Myocyte (in vitro differentiated cells): ENCODE measurements at regions not wholly inside any gene's neighbourhood (a gene's known extent, or its start where the extent isn't known, plus 50 kb on each side); places are given as distances from the start of the nearest gene placed in this dataset.

Experiments
- DNase-seq: peaks from one replicate; pipeline ENCODE4 v3.0.0-alpha.2; 2012; ENCODE audit warnings: low read depth

GRCh38 chr9:108374626-108375025 lies 481.2 kb downstream of the ACTL7B start:
- no peak for DNase-seq

GRCh38 chr9:108367188-108367587 lies 488.6 kb downstream of the ACTL7B start:
- no peak for DNase-seq

GRCh38 chr9:108363311-108363710 lies 492.5 kb downstream of the ACTL7B start:
- DNase-seq = peak; percentile 77

GRCh38 chr9:108360304-108360703 lies 495.5 kb downstream of the ACTL7B start:
- DNase-seq = no peak

GRCh38 chr9:108356806-108357205 lies 499.0 kb downstream of the ACTL7B start:
- DNase-seq = no peak

- DNase-seq = no peak
Observed at GRCh38 chr9:108351571-108351970, 504.2 kb downstream of the ACTL7B start.

GRCh38 chr9:108347463-108348188 lies 508.2 kb downstream of the ACTL7B start:
- DNase-seq = no peak

GRCh38 chr9:108345826-108346225 lies 510.0 kb downstream of the ACTL7B start:
- no peak for DNase-seq

GRCh38 chr9:108339251-108339650 lies 516.5 kb downstream of the ACTL7B start:
- no peak for DNase-seq

- DNase-seq = no peak
Observed at GRCh38 chr9:108336575-108336974, 519.2 kb downstream of the ACTL7B start.

- no peak for DNase-seq
Observed at GRCh38 chr9:108333530-108333983, 522.2 kb downstream of the ACTL7B start.

- no peak for DNase-seq
Observed at GRCh38 chr9:108331596-108331995, 524.2 kb downstream of the ACTL7B start.

GRCh38 chr9:108325406-108325805 lies 530.4 kb downstream of the ACTL7B start:
- DNase-seq = no peak

GRCh38 chr9:108323615-108324014 lies 532.2 kb downstream of the ACTL7B start:
- no peak for DNase-seq

GRCh38 chr9:108322326-108323098 lies 533.3 kb downstream of the ACTL7B start:
- peak; percentile 25 for DNase-seq

GRCh38 chr9:108316630-108317029 lies 539.2 kb downstream of the ACTL7B start:
- DNase-seq = no peak

GRCh38 chr9:108316066-108316465 lies 539.7 kb downstream of the ACTL7B start:
- DNase-seq = no peak

GRCh38 chr9:108311745-108312144 lies 544.0 kb downstream of the ACTL7B start:
- DNase-seq = no peak

GRCh38 chr9:108310202-108310601 lies 545.6 kb downstream of the ACTL7B start:
- no peak for DNase-seq

- no peak for DNase-seq
Observed at GRCh38 chr9:108300306-108301287, 555.2 kb downstream of the ACTL7B start.

- DNase-seq = peak; percentile 28
Observed at GRCh38 chr9:108297073-108297472, 558.7 kb downstream of the ACTL7B start.
